CD4-positive, alpha-beta T cell (primary cell): ENCODE measurements at regions not wholly inside any gene's neighbourhood (a gene's known extent, or its start where the extent isn't known, plus 50 kb on each side); places are given as distances from the start of the nearest gene placed in this dataset.
"Not testable (repeated sequence)": the region's sequence is repeated elsewhere in the genome, so short reads cannot be mapped to it uniquely, and the experiment has no call there.

Experiments used
- ATAC-seq: fragments of 200-7000 bp; cut with Tn5 transposase; one replicate; pipeline ENCODE4 v1.10.0; 2022; ENCODE audit warnings: mild to moderate bottlenecking; ENCODE audit not compliant: poor library complexity
- CTCF ChIA-PET: fragments of 350-600 bp; sonication (Branson Sonifier 250); formaldehyde crosslinking; loops from one replicate; lab custom pipeline; 2021; ENCODE audit warnings: antibody characterized with exemption, inconsistent platforms; lab: Charles Lee
- POLR2A ChIA-PET: fragments of 350-600 bp; sonication (Branson Sonifier 250); formaldehyde crosslinking; loops from one replicate; lab custom pipeline; 2021; ENCODE audit warnings: antibody characterized with exemption, inconsistent platforms; lab: Charles Lee
- DNase-seq, 14 experiments: peaks; one replicate each; pipeline ENCODE4 v3.0.0-alpha.2; 2013 to 2020; ENCODE audit warnings: mixed read lengths in 2 of 14
- H3K27ac ChIP-seq, 2 donors: one replicate each; pipeline versions ENCODE4 v1.5.1 to v1.7.0; 2013; ENCODE audit warnings: low read length in 2 of 2, low read depth in 1 of 2, mild to moderate bottlenecking in 1 of 2
- H3K27me3 ChIP-seq, 2 experiments: 1 replicate in 1 of 2; 2 replicates in 1 of 2; pipeline versions ENCODE4 v1.6.1 to v1.7.0; 2013; ENCODE audit warnings: low read length in 2 of 2, control low read depth in 1 of 2, mild to moderate bottlenecking in 1 of 2, moderate library complexity in 1 of 2; ENCODE audit not compliant: insufficient read depth in 2 of 2, control insufficient read depth in 1 of 2
- H3K36me3 ChIP-seq: one replicate; pipeline ENCODE4 v1.6.1; 2013; ENCODE audit warnings: low read length, control low read depth; ENCODE audit not compliant: insufficient read depth
- H3K4me1 ChIP-seq: one replicate; pipeline ENCODE4 v1.6.1; 2013; ENCODE audit warnings: low read length, control low read depth; ENCODE audit not compliant: insufficient read depth
- H3K4me3 ChIP-seq: one replicate; pipeline ENCODE4 v1.5.1; 2013; ENCODE audit warnings: mild to moderate bottlenecking, low read length, moderate library complexity
- H3K9me3 ChIP-seq, 2 experiments: 1 replicate in 1 of 2; 2 replicates in 1 of 2; pipeline versions ENCODE4 v1.6.1 to v1.7.0; 2013; ENCODE audit warnings: low read length in 2 of 2, mild to moderate bottlenecking in 2 of 2, control low read depth in 1 of 2, moderate library complexity in 1 of 2; ENCODE audit not compliant: control insufficient read depth in 1 of 2, insufficient read depth in 1 of 2
- H3K27ac Mint-ChIP-seq: one replicate; pipeline ENCODE4 v1.8.0; 2020; ENCODE audit warnings: mixed read lengths
- H3K27me3 Mint-ChIP-seq: one replicate; pipeline ENCODE4 v1.8.0; 2021; ENCODE audit warnings: mixed read lengths
- H3K36me3 Mint-ChIP-seq: one replicate; pipeline ENCODE4 v1.8.0; 2021; ENCODE audit warnings: low read depth, mixed read lengths
- H3K4me1 Mint-ChIP-seq: one replicate; pipeline ENCODE4 v1.8.0; 2021; ENCODE audit warnings: low read depth, mixed read lengths
- H3K4me3 Mint-ChIP-seq: one replicate; pipeline ENCODE4 v1.8.0; 2020; ENCODE audit warnings: mild to moderate bottlenecking, mixed read lengths
- H3K9me3 Mint-ChIP-seq: one replicate; pipeline ENCODE4 v1.8.0; 2020; ENCODE audit warnings: mixed read lengths
- intact Hi-C, 2 experiments: fragments of 100-400 bp; cut with DNase I in 1 of 2; cut with micrococcal nuclease in 1 of 2; formaldehyde crosslinking; loops; one replicate each; pipeline versions ENCODE4 v1.15.1 to v1.9.0; 2023 to 2025; cut with DNase I, micrococcal nuclease
- TF ChIP-seq, protein P1 (sequence below): fragments of 200-600 bp; IDR thresholded peaks from one replicate; pipeline ENCODE4 v1.8.0; 2022; ENCODE audit warnings: antibody characterized with exemption, mild to moderate bottlenecking

DNA sequence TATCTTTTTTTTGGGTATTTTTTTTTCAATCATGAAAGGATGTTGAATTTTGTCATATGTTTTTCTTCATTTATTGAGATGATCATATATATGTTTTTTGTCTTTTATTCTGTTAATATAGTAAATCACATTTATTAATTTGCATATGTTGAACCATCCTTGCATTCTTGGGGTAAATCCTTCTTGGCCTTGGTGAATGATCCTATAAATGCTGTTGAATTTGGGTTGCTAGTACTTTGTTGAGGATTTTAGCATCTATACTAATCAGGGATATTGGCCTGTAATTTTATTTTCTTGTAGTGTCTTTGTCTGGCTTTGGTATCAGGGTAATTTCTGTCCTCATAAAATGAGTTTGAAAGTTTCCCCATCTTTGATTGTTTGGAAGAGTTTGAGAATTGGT lies 199.9 kb downstream of the B3GLCT start:
- no peak overlapping the region for H3K4me3 ChIP-seq
- no peak for DNase-seq
- CTCF ChIA-PET = no interaction called here
- TF ChIP-seq, protein P1, sequence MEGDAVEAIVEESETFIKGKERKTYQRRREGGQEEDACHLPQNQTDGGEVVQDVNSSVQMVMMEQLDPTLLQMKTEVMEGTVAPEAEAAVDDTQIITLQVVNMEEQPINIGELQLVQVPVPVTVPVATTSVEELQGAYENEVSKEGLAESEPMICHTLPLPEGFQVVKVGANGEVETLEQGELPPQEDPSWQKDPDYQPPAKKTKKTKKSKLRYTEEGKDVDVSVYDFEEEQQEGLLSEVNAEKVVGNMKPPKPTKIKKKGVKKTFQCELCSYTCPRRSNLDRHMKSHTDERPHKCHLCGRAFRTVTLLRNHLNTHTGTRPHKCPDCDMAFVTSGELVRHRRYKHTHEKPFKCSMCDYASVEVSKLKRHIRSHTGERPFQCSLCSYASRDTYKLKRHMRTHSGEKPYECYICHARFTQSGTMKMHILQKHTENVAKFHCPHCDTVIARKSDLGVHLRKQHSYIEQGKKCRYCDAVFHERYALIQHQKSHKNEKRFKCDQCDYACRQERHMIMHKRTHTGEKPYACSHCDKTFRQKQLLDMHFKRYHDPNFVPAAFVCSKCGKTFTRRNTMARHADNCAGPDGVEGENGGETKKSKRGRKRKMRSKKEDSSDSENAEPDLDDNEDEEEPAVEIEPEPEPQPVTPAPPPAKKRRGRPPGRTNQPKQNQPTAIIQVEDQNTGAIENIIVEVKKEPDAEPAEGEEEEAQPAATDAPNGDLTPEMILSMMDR = no peak
- Mint-ChIP-seq H3K27me3 (peaks cover 4% of the 10 kb centered on the region), H3K36me3 (no peaks in the 10 kb centered on the region), H3K9me3 (peaks cover 12% of the 10 kb centered on the region), H3K4me1 (no peaks in the 10 kb centered on the region), H3K27ac (no peak overlapping the region), H3K4me3 (no peak overlapping the region)
- peaks cover 0 to 15% of the 10 kb centered on the region in 2 experiments for H3K9me3 ChIP-seq
- H3K27ac ChIP-seq = no peak overlapping the region
- intact Hi-C loops = no loop called here
- no peak for ATAC-seq
- POLR2A ChIA-PET = no interaction called here
- H3K27me3 ChIP-seq = no peaks in the 10 kb centered on the region
- no peaks in the 10 kb centered on the region for H3K36me3 ChIP-seq
- no peaks in the 10 kb centered on the region for H3K4me1 ChIP-seq

DNA sequence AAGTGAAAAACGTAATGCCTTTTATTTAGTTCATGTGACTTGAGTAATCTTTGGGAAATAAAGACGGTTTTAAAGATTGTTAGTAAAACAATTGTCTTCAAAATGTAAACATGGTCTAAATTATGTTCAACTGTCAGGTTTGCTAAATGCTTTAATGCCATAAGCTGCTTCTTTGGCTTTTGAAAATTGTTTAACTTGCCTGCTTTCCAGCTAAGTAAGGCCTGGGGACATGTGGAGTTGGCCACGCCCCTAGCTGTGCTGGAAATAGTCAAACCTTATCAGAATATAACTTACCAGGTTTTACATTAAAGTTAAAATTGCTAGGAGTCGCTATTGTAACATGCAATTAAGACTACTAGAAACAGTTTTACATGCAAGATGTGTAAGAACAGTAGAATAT lies 203.9 kb downstream of the B3GLCT start:
- H3K27me3 Mint-ChIP-seq, POLR2A ChIA-PET, H3K36me3 Mint-ChIP-seq, H3K4me3 Mint-ChIP-seq, H3K9me3 Mint-ChIP-seq, CTCF ChIA-PET, intact Hi-C loops, H3K4me3 ChIP-seq, H3K27me3 ChIP-seq, H3K4me1 Mint-ChIP-seq, ATAC-seq, H3K4me1 ChIP-seq, H3K36me3 ChIP-seq, H3K27ac Mint-ChIP-seq, DNase-seq, H3K27ac ChIP-seq: not testable (repeated sequence)
- peaks cover 0 to 15% of the 10 kb centered on the region in 2 experiments for H3K9me3 ChIP-seq

- H3K9me3 Mint-ChIP-seq = no peaks in the 10 kb centered on the region
- H3K4me1 Mint-ChIP-seq = no peaks in the 10 kb centered on the region
- intact Hi-C loops = no loop called here
- ChIA-PET CTCF (no interaction called here), POLR2A (no interaction called here)
- DNase-seq (no peak), ATAC-seq (no peak)
- H3K27me3 Mint-ChIP-seq = no peaks in the 10 kb centered on the region
- Histone ChIP-seq H3K4me3 (no peak overlapping the region), H3K27me3 (no peaks in the 10 kb centered on the region), H3K27ac (no peak overlapping the region), H3K36me3 (no peaks in the 10 kb centered on the region), H3K9me3 (no peaks in the 10 kb centered on the region), H3K4me1 (no peaks in the 10 kb centered on the region)
- H3K36me3 Mint-ChIP-seq = no peaks in the 10 kb centered on the region
- no peak overlapping the region for H3K27ac Mint-ChIP-seq
- no peak overlapping the region for H3K4me3 Mint-ChIP-seq
- TF ChIP-seq, protein P1 = no peak
These were observed 209.2 kb downstream of the B3GLCT start for GRCh38 chr13:31408927-31409326.

GRCh38 chr13:31409678-31410356 lies 210.0 kb downstream of the B3GLCT start:
- ATAC-seq (no peak), DNase-seq (no peak)
- no peak overlapping the region for H3K4me3 ChIP-seq
- TF ChIP-seq, protein P1 = no peak
- H3K9me3 Mint-ChIP-seq = no peaks in the 10 kb centered on the region
- H3K27ac Mint-ChIP-seq = no peak overlapping the region
- H3K4me1 ChIP-seq = no peaks in the 10 kb centered on the region
- H3K27ac ChIP-seq = no peak overlapping the region
- H3K9me3 ChIP-seq = no peaks in the 10 kb centered on the region
- H3K27me3 Mint-ChIP-seq = peaks cover under 1% of the 10 kb centered on the region
- H3K36me3 ChIP-seq = no peaks in the 10 kb centered on the region
- ChIA-PET POLR2A (no interaction called here), CTCF (no interaction called here)
- no peaks in the 10 kb centered on the region for H3K36me3 Mint-ChIP-seq
- intact Hi-C loops = no loop called here
- H3K27me3 ChIP-seq = no peaks in the 10 kb centered on the region
- no peak overlapping the region for H3K4me3 Mint-ChIP-seq
- no peaks in the 10 kb centered on the region for H3K4me1 Mint-ChIP-seq
